Peyer's patch (tissue), 4 donors: ENCODE measurements at regions not wholly inside any gene's neighbourhood (a gene's known extent, or its start where the extent isn't known, plus 50 kb on each side); places are given as distances from the start of the nearest gene placed in this dataset.

Experiments
- POLR2A ChIP-seq, 2 donors: fragments of 450-650 bp; IDR thresholded peaks; one replicate each; pipeline ENCODE4 v1.5.1; 2017; ENCODE audit warnings: antibody characterized with exemption in 2 of 2, mild to moderate bottlenecking in 2 of 2, moderate library complexity in 2 of 2
- TF ChIP-seq, protein P1 (sequence below), 6 experiments: fragments of 450-650 bp in 4 of 6; fragments of 200-600 bp in 2 of 6; sonication (generic) in 1 of 6; IDR thresholded peaks; one replicate each; pipeline ENCODE4 v1.5.1; 2017 to 2019; ENCODE audit warnings: antibody characterized with exemption in 6 of 6, mild to moderate bottlenecking in 3 of 6, moderate library complexity in 1 of 6

- TF ChIP-seq, protein P1, sequence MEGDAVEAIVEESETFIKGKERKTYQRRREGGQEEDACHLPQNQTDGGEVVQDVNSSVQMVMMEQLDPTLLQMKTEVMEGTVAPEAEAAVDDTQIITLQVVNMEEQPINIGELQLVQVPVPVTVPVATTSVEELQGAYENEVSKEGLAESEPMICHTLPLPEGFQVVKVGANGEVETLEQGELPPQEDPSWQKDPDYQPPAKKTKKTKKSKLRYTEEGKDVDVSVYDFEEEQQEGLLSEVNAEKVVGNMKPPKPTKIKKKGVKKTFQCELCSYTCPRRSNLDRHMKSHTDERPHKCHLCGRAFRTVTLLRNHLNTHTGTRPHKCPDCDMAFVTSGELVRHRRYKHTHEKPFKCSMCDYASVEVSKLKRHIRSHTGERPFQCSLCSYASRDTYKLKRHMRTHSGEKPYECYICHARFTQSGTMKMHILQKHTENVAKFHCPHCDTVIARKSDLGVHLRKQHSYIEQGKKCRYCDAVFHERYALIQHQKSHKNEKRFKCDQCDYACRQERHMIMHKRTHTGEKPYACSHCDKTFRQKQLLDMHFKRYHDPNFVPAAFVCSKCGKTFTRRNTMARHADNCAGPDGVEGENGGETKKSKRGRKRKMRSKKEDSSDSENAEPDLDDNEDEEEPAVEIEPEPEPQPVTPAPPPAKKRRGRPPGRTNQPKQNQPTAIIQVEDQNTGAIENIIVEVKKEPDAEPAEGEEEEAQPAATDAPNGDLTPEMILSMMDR (IDR thresholded peaks at IDR 0.05), result no peak
- no peak for TF ChIP-seq POLR2A (IDR thresholded peaks at IDR 0.05)
Measured at GRCh38 chr19:28614634-28615545, 598.1 kb downstream of the UQCRFS1 start.
